HG03103 (cell line): ENCODE measurements at regions not wholly inside any gene's neighbourhood (a gene's known extent, or its start where the extent isn't known, plus 50 kb on each side); places are given as distances from the start of the nearest gene placed in this dataset.

Source experiments
- ATAC-seq: cut with Tn5 transposase; IDR thresholded peaks from one replicate; pipeline ENCODE4 v1.9.1; 2021; ENCODE audit warnings: low read depth; ENCODE audit not compliant: unreplicated experiment

- ATAC-seq, result no peak
Observed at GRCh38 chr2:145341536-145341935, 821.6 kb upstream of the ZEB2 start.

DNA sequence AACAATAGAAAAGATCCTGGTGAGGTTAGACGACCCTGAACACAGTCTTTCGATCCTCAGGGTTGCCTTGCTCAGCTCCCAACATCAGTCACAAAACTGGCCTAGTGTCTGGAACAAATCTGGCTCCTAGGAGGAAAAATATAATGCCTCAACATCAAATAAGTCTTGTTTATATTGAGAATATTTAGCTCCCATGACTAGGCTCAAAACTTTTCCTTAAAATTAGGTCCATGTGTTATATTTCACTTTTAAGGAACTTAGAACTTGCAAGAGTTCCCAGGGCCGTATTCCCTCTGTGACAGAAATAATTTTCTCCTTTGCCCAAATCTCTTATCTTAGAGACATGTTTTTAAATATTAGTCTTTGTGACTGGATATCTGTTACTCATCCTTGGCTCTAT lies 819.7 kb upstream of the ZEB2 start:
- ATAC-seq, result no peak

DNA sequence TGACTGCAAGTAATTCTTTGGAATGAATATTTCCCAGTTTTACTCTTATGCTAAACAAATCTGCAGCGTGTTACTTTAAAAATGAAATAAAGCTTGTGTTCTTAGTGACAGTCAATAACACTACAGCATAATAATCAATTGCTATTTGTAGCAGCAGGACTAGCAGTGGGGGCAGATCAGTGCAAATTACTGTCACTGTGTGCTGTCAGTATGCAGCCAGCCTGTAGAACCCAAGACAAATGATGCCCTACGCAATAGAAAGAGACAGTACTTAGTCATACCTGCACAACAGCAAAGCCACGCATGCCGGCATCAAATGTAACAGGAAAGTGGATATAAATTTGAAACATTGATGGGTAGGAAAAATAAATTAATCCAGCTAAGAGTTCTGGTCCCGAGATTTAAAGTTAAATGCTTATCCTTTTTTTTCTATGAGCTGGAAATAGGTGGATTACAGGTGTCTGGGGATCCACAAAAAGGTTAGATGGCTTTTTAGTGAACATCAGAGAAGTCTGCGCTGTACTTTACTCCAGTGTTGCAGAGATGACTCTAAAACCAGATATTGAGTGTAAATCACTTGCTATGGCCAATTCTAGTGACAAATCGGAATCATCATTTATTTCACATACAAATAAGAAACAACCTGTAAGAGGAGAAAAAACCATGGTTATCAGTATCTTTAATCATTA lies 812.4 kb upstream of the ZEB2 start:
- ATAC-seq, result no peak

DNA sequence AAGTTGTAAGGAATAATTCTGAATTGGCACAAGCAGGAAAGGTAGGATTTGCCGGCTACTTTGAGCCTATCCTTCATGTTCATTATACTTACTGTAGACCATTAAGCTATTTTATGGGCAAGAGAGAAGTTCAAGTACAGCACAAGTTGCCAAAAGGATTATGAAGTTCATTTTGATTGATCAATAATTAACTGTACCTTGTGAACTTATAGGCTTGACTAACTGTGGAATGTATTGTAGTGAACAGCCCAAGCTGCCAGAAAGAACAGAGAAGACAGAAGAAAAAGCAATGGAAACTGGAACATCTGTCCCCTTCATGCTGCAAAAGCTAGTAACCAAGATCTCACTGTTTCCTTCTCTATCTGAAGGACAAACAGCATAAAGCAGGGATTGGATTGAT lies 810.1 kb upstream of the ZEB2 start:
- ATAC-seq, result no peak

DNA sequence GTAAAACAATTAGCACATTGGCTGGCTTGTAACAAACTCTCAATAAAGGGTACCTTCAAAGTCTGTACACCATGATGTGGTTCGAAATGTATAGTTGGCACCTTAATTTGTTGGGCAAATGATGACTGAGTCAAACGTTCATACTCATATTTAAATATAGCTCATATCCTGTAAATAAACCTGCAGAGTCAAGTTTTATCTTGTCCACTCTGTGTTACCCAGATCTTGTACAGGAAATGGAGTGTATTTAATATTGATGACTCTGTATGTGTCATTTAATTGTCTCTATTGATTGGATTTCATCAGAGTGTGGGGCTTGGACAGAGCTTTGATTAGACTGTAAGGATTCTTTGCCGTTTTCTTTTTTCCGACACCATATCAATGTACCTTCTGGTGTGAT lies 805.6 kb upstream of the ZEB2 start:
- ATAC-seq, result no peak

DNA sequence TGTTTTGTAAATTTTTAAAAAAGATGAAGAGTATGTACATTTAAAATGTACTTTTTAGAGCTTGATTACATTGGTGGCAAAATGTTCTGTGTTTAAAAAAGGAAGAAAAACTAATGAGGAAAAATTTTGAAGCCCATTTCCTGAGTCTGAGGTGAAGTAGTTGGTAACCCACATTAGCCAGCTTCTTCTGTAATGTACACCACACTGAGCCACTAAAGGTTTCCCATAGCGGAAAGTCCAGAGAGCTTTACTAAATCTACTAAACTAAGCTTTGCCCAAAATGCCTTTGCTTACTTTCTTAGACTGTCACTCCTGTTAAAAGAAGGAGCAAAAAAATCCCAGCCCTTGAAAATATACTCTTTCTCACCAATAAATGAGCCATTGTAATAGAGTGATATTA lies 804.8 kb upstream of the ZEB2 start:
- no peak for ATAC-seq

DNA sequence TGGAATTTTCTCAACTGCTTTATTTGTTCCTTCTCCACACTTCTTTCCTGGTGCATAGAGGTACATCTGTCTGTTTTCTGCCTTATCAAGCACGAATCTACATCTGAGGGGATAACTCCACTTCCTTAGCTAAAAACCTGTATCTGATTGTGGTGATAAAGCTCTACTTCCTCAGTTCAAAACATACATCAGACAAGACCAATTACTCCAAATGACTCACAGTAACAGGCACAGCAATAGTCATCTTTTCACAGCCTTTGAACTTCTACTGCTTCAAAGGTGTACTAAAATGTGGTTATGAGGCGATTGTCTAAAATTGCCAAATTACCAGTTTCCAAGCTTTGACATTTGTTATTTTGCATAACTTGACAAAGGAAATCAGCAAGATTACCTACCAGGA lies 803.6 kb upstream of the ZEB2 start:
- no peak for ATAC-seq

DNA sequence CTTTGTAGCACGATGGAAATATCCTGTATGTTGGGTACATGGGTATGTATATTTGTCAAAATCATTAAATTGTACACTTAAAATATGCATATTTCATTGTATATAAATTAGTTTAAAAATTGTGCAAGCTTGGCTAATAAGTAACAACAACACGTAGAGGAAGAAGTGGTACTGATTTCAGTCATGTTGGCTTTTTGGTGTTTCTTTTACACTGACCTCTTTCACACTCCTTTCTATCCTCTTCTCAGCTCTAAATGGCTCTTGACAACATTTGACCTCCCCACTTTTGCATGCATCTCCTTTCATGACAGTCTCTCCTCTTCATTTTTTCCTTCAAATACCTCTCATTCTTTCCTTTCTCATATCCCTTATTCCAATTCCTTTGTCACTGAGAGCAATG lies 801.4 kb upstream of the ZEB2 start:
- ATAC-seq, result no peak

DNA sequence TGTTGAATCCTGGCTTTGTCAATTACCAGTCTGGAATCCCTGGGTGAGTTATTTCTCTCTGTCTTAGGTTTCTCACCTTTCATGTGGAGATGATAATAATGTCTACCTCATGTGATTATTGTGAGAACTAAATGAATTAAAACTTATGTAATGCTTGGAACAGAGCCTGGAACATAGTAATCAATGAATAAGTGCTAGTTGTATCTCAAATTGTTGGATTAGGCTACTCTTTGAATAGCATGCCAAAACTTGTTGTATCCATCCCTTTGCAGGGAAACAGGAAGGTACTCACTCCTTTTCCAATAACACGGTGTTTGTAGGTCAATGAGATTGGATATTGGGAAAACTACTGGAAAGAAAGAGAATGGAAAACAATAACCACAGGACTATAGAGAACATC lies 796.6 kb upstream of the ZEB2 start:
- no peak for ATAC-seq

DNA sequence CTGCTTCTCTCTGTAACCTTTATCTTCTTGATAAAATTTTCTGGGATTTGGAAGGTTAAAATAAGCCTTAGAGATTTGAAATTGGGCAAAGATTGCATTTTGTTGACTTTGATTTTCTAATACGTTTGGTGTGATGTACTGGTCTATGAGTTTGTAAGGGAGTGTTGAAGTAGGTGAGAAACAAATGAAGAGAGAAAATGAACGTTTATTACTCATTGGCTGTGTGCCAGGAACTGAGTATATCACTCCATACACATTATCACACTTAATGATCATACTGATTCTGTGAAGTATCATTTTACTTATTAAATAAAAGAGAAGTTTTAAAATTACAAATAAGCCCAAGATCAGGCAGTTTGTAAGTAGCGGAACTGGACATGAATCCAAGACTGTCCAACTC lies 795.1 kb upstream of the ZEB2 start:
- no peak for ATAC-seq

DNA sequence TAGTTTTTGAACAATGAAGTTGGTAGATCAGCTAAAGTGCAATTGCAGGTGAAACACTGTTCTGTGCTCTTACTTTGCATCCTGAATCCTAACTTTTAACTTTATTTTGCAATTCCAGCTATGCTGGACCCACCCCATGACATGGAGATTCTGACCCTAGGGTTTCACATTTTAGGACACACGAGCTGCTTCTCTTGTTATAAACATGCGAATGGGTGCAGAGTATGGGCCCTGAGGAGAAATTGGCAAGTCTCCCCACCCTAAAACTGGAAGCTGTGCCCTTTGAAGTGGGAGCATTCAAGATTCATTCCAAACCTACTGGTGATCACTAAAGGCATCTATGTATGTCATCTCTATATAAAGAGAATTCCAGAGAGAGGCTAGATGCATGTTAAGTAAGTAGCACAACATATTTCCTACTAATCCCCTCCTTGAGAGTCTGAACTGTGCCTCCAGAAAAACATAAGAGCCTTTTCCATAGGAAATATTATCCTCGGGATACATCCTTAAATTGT lies 794.3 kb upstream of the ZEB2 start:
- ATAC-seq, result no peak

GRCh38 chr2:145305889-145306288 lies 786.0 kb upstream of the ZEB2 start:
- no peak for ATAC-seq

DNA sequence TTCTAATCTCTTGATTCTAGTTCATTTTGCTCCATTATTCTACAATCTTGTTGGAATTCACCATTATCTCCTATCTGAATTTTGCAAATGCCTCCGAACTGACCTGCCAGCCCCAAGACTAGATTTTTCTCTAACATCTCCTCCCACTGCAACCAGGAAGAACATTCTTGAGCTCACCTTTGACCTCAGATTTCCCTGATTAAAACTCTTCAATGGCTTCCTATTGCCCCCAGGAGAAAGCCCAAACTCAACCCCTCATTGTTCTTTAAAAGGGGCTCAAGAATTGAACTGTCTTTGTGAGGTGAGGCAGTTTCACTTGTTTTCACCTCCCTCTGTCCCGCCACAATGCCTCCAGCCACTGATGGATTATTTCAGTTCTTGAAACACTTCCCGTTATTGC lies 784.6 kb upstream of the ZEB2 start:
- ATAC-seq, result no peak

GRCh38 chr2:145303536-145303935 lies 783.6 kb upstream of the ZEB2 start:
- ATAC-seq, result no peak

GRCh38 chr2:145302886-145303285 lies 783.0 kb upstream of the ZEB2 start:
- no peak for ATAC-seq

DNA sequence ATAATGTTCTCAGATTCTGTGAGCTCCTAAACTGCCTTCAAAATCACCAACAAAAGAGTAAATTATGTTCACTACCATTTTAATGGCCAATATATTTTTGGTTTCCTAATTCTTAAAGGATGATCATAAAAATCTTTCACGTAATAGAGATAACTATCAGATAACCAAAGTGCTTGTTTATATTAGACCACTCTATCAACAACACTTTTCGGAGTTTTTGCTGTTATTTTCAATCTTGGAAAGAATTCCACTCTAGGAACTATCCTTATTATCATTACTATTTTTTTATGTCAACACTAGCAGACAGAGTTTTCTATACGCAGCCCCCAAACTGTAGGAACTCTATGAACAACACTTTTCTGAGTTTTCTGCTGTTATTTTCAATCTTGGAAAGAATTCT lies 782.5 kb upstream of the ZEB2 start:
- no peak for ATAC-seq

GRCh38 chr2:145299368-145299767 lies 779.4 kb upstream of the ZEB2 start:
- no peak for ATAC-seq

GRCh38 chr2:145292166-145292565 lies 772.2 kb upstream of the ZEB2 start:
- no peak for ATAC-seq

DNA sequence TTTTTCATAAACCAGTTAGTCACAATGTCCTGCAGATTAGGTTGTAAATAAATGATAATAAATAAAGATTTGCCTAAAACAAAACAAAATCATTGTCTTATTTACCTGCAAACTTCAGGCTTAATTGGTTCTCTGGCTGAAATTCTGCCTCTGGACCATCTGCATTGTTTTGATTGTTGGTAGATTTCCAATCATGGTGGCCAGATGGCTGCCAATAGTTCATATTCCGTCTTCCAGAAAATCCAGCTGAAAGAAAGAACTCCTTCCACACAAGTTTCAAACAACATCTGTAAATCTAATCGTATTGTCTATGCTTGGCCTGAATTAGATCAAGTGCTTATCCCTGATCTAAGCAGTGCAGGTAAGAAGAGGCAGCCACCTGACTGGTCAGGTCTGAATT lies 771.1 kb upstream of the ZEB2 start:
- ATAC-seq, result no peak

GRCh38 chr2:145289946-145290345 lies 770.0 kb upstream of the ZEB2 start:
- ATAC-seq, result no peak

GRCh38 chr2:145288650-145289496 lies 769.0 kb upstream of the ZEB2 start:
- ATAC-seq, result no peak

DNA sequence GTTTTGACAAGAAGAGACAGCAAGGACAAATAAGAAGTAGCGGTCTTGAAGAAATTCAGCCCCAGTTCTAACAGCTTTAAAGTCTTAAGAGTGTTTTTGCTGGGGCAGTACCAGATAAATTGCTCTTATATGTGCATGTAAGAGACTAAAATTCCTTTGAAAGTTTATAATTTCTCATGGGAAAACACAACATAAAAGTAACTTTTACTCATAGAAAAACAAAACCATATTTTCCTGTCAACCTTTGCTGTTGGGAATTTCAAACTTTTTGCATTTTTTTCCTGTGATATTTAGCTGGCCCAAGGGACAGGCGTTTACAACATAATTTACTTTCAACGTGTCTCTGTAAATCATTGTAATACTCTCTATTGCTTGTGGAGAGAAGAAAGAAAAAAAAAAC lies 767.8 kb upstream of the ZEB2 start:
- ATAC-seq, result no peak
